H1 (cell line): ENCODE measurements at regions not wholly inside any gene's neighbourhood (a gene's known extent, or its start where the extent isn't known, plus 50 kb on each side); places are given as distances from the start of the nearest gene placed in this dataset.

ENCODE experiments used
- ASH2L ChIP-seq: fragments of 200-600, 300-600 bp; sonication (generic); IDR thresholded peaks from one replicate; pipeline ENCODE4 v1.7.1; 2017; ENCODE audit warnings: low read length
- RNF2 ChIP-seq: fragments of 200-900, 300-1000 bp; sonication (generic); IDR thresholded peaks from 2 replicates; pipeline ENCODE4 v1.7.1; 2016; ENCODE audit warnings: borderline replicate concordance, low read depth, mild to moderate bottlenecking, antibody characterized with exemption, low read length; ENCODE audit not compliant: poor library complexity, severe bottlenecking; ENCODE audit errors: missing control alignments

DNA sequence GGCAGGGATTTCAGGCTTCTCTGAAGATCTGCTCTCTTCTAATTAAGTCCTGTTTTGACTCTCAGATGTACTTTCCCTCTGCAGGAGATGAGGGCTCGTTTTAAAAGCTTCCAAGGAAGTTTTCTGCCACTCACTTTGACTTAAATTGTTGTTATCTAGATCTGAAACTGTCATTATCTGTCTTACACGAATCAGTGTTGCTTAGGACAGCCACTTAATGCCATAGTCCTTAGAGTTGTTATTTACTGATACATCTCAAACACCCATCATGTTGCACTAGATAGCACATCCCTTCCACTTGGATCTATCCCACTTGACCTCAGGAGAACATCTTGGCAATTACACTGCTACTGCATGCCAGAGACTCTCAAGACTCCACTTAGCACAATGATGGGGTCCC, 86.9 kb upstream of the FAT3 start (continued):
- TF ChIP-seq RNF2: no peak
- no peak for TF ChIP-seq ASH2L
